OCI-LY3 (cell line): ENCODE measurements at regions not wholly inside any gene's neighbourhood (a gene's known extent, or its start where the extent isn't known, plus 50 kb on each side); places are given as distances from the start of the nearest gene placed in this dataset.

ENCODE experiments used
- H2AFZ ChIP-seq: fragments of 200-600, 300-600 bp; shearing (Covaris generic); 2 replicates; pipeline ENCODE4 v1.6.0; 2014; ENCODE audit warnings: antibody characterized with exemption, low read depth, low read length
- H3K27ac ChIP-seq: fragments of 200-600, 300-600 bp; sonication (generic); 2 replicates; pipeline ENCODE4 v1.5.1; 2014; ENCODE audit warnings: mild to moderate bottlenecking, low read length, moderate library complexity, mixed read lengths
- H3K27me3 ChIP-seq: fragments of 200-600, 300-600 bp; sonication (generic); 2 replicates; pipeline ENCODE4 v1.6.1; 2014; ENCODE audit warnings: low read depth, low read length, mixed read lengths
- H3K36me3 ChIP-seq: fragments of 200-600, 300-600 bp; sonication (generic); replicated peaks from 2 replicates; pipeline ENCODE3; 2014; ENCODE audit warnings: low read depth, low read length, mixed read lengths
- H3K4me1 ChIP-seq: fragments of 300-600, 200-600 bp; sonication (generic); 2 replicates; pipeline ENCODE4 v1.6.1; 2014; ENCODE audit warnings: low read length, mixed read lengths
- H3K4me2 ChIP-seq: fragments of 200-600, 300-600 bp; sonication (generic); 2 replicates; pipeline ENCODE4 v1.6.1; 2014; ENCODE audit warnings: low read length, mixed read lengths
- H3K4me3 ChIP-seq: fragments of 300-600, 200-600 bp; sonication (generic); 2 replicates; pipeline ENCODE4 v1.5.1; 2014; ENCODE audit warnings: antibody characterized with exemption, mild to moderate bottlenecking, low read length, moderate library complexity
- H3K79me2 ChIP-seq: fragments of 300-600, 200-600 bp; shearing (Covaris generic); 2 replicates; pipeline ENCODE4 v1.6.1; 2014; ENCODE audit warnings: mild to moderate bottlenecking, low read length, mixed read lengths
- H3K9ac ChIP-seq: fragments of 300-600, 200-600 bp; shearing (Covaris generic); 2 replicates; pipeline ENCODE4 v1.6.0; 2014; ENCODE audit warnings: mild to moderate bottlenecking, low read length, moderate library complexity
- H3K9me3 ChIP-seq: fragments of 200-600, 300-600 bp; shearing (Covaris generic); 2 replicates; pipeline ENCODE4 v1.6.1; 2014; ENCODE audit warnings: low read length, mixed read lengths; ENCODE audit not compliant: insufficient read depth
- H4K20me1 ChIP-seq: fragments of 200-600, 300-600 bp; sonication (generic); 2 replicates; pipeline ENCODE4 v1.6.1; 2016; ENCODE audit warnings: low read length, mixed read lengths; ENCODE audit not compliant: insufficient read depth
- EZH2phosphoT487 ChIP-seq: fragments of 200-600 bp; shearing (Covaris generic); IDR thresholded peaks from 2 replicates; pipeline ENCODE4 v1.6.1; 2018; ENCODE audit warnings: antibody characterized with exemption, mixed run types, low read depth
- TF ChIP-seq, protein P1 (sequence below): fragments of 200-600, 300-600 bp; sonication (generic); IDR thresholded peaks from 2 replicates; pipeline ENCODE4 v1.5.1; 2014; ENCODE audit warnings: antibody characterized with exemption, low read length, low read depth

DNA sequence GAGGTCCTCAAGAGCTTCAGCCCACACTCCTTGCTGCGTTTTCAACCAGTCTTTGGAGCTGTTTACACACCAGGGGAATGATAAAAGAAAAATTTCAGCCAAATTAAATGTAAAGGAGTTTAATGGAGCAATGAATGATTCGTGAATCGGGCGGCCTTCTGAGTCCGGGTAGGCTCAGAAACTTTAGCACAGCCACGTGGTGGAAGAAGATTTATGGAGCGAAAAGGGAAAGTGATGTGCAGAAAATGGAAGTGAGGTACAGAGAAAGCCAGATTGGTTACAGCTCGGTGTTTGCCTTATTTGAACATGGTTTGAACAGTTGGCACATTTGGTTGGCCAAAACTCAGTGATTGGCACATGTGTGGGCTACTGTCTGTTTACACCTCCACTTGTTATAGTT, 305.4 kb downstream of the MAF start:
- no peaks in the 10 kb centered on the region for H3K79me2 ChIP-seq
- H4K20me1 ChIP-seq: peaks cover 33% of the 10 kb centered on the region
- TF ChIP-seq, protein P1, sequence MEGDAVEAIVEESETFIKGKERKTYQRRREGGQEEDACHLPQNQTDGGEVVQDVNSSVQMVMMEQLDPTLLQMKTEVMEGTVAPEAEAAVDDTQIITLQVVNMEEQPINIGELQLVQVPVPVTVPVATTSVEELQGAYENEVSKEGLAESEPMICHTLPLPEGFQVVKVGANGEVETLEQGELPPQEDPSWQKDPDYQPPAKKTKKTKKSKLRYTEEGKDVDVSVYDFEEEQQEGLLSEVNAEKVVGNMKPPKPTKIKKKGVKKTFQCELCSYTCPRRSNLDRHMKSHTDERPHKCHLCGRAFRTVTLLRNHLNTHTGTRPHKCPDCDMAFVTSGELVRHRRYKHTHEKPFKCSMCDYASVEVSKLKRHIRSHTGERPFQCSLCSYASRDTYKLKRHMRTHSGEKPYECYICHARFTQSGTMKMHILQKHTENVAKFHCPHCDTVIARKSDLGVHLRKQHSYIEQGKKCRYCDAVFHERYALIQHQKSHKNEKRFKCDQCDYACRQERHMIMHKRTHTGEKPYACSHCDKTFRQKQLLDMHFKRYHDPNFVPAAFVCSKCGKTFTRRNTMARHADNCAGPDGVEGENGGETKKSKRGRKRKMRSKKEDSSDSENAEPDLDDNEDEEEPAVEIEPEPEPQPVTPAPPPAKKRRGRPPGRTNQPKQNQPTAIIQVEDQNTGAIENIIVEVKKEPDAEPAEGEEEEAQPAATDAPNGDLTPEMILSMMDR: no peak
- no peak for TF ChIP-seq EZH2phosphoT487
- H2AFZ ChIP-seq: no peak overlapping the region
- no peak overlapping the region for H3K27ac ChIP-seq
- H3K4me1 ChIP-seq: no peaks in the 10 kb centered on the region
- H3K36me3 ChIP-seq: no peaks in the 10 kb centered on the region
- H3K4me3 ChIP-seq: no peak overlapping the region
- H3K9ac ChIP-seq: no peak overlapping the region
- peaks cover 79% of the 10 kb centered on the region for H3K27me3 ChIP-seq
- no peaks in the 10 kb centered on the region for H3K9me3 ChIP-seq
- no peak overlapping the region for H3K4me2 ChIP-seq

DNA sequence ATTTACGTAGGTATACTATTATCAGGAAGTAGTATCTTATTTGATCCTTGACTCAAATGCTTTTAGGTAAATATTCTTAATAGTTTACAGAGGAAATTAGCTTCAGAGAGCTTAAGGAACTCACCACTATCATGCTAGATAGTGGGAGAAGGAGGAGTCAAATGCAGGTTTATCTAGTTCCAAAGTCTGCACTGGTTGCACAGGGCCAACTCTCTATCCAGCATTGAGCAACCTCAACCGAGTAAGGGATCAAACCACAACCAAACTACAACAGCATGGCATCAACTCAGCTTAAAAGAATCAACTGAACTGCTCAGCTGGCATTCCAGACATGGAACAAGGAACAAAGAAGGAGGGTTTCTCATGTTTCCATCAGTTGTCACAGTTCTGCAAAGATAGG, 306.0 kb downstream of the MAF start:
- peaks cover 36% of the 10 kb centered on the region for H4K20me1 ChIP-seq
- TF ChIP-seq EZH2phosphoT487: no peak
- H3K79me2 ChIP-seq: no peaks in the 10 kb centered on the region
- no peak overlapping the region for H3K27ac ChIP-seq
- no peaks in the 10 kb centered on the region for H3K36me3 ChIP-seq
- no peaks in the 10 kb centered on the region for H3K4me1 ChIP-seq
- peaks cover 83% of the 10 kb centered on the region for H3K27me3 ChIP-seq
- no peak overlapping the region for H3K9ac ChIP-seq
- H3K4me3 ChIP-seq: no peak overlapping the region
- H2AFZ ChIP-seq: no peak overlapping the region
- no peak overlapping the region for H3K4me2 ChIP-seq
- H3K9me3 ChIP-seq: no peaks in the 10 kb centered on the region

DNA sequence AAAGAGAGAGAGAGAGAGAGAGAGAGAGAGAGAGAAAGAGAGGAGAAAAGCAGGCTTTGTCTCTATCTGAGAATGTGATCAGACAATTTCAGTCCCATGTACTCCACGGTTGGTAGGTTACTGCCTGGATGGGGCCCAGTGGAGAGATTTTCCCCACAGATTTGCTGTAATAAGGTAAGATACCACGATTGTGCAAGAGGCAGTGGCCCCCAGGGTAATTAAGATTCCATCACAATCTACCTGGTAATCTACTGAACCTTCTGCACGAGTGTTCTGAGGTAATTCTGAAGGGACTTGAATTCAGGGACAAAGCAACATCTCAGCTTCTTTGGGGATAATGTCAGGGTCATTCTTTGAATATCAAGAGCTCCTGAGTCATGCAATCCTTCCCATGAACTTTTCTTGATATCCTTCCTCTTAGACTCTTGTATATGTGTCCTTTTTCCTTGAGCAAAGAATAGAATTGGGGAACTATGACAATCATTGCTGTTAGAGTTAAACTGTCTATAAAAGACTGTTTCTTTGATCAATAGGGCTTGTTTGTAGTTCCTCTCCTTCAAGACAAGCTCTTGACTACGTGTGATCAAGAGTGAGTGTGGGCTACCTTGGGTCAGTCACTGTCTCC, 306.6 kb downstream of the MAF start:
- no peak overlapping the region for H3K9ac ChIP-seq
- TF ChIP-seq, protein P1: no peak
- TF ChIP-seq EZH2phosphoT487: no peak
- H3K27me3 ChIP-seq: peaks cover 89% of the 10 kb centered on the region
- no peak overlapping the region for H3K4me2 ChIP-seq
- H3K9me3 ChIP-seq: no peaks in the 10 kb centered on the region
- H4K20me1 ChIP-seq: peaks cover 42% of the 10 kb centered on the region
- H3K36me3 ChIP-seq: no peaks in the 10 kb centered on the region
- H2AFZ ChIP-seq: no peak overlapping the region
- no peak overlapping the region for H3K4me3 ChIP-seq
- no peaks in the 10 kb centered on the region for H3K4me1 ChIP-seq
- no peak overlapping the region for H3K27ac ChIP-seq
- H3K79me2 ChIP-seq: no peaks in the 10 kb centered on the region

DNA sequence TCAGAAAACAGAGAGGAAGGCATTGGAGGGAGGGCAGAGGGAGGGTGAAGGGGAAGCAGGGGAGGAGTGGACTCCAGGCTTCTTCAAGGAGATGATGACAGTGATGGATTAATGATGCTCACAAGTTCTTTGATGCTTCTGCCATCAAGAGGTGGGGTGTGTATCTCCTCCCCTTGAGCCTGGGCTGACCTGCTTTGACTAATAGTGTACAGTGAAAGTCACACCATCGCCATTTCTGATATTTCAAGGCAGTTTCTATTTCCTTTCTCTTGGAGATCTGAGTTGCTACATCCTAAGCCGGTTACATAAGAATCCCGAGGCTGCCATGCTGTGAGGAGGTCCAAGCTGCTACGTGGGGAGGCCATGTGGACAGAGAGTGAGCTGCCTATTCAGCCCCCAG, 312.5 kb downstream of the MAF start:
- no peak for TF ChIP-seq EZH2phosphoT487
- TF ChIP-seq, protein P1: no peak
- Histone ChIP-seq H4K20me1 (peaks cover 77% of the 10 kb centered on the region), H3K4me1 (peaks cover 15% of the 10 kb centered on the region), H3K9ac (no peak overlapping the region), H3K27me3 (peaks cover 88% of the 10 kb centered on the region), H3K4me3 (no peak overlapping the region), H3K36me3 (no peaks in the 10 kb centered on the region), H3K79me2 (no peaks in the 10 kb centered on the region), H3K27ac (no peak overlapping the region), H2AFZ (no peak overlapping the region), H3K9me3 (peaks cover 2% of the 10 kb centered on the region; the same call in 1 of the 2 replicates), H3K4me2 (no peak overlapping the region)
